CD14-positive monocyte (primary cell): ENCODE measurements at regions not wholly inside any gene's neighbourhood (a gene's known extent, or its start where the extent isn't known, plus 50 kb on each side); places are given as distances from the start of the nearest gene placed in this dataset.

Experiments
- DNase-seq, 3 donors: peaks; one replicate each; pipeline ENCODE4 v3.0.0-alpha.2; 2011 to 2022
- H2AFZ ChIP-seq: 2 replicates; pipeline ENCODE4 v1.6.0; 2012; ENCODE audit warnings: mild to moderate bottlenecking, low read depth, low read length, inconsistent platforms; ENCODE audit not compliant: insufficient read depth, poor library complexity, severe bottlenecking
- H3K27ac ChIP-seq, 2 donors: 1 replicate in 1 of 2; 2 replicates in 1 of 2; pipeline ENCODE4 v1.5.1; 2012 to 2013; ENCODE audit warnings: low read length in 2 of 2, control low read depth in 1 of 2, inconsistent platforms in 1 of 2, low read depth in 1 of 2, mild to moderate bottlenecking in 1 of 2
- H3K27me3 ChIP-seq, 2 donors: one replicate each; pipeline versions ENCODE4 v1.6.0 to v1.6.1; 2011 to 2013; ENCODE audit warnings: low read length in 2 of 2; ENCODE audit not compliant: control insufficient read depth in 2 of 2, insufficient read depth in 2 of 2
- H3K36me3 ChIP-seq, 2 donors: replicated peaks in 1 of 2; 1 replicate in 1 of 2; 2 replicates in 1 of 2; pipeline versions ENCODE4 v1.5.1 to v1.6.1; 2012 to 2013; ENCODE audit warnings: low read length in 2 of 2, control low read depth in 1 of 2, inconsistent platforms in 1 of 2, mild to moderate bottlenecking in 1 of 2; ENCODE audit not compliant: insufficient read depth in 2 of 2, control insufficient read depth in 1 of 2
- H3K4me1 ChIP-seq, 2 donors: 1 replicate in 1 of 2; 2 replicates in 1 of 2; pipeline versions ENCODE4 v1.5.1 to v1.6.1; 2012 to 2013; ENCODE audit warnings: low read length in 2 of 2, control low read depth in 1 of 2, inconsistent platforms in 1 of 2, mild to moderate bottlenecking in 1 of 2, moderate library complexity in 1 of 2; ENCODE audit not compliant: insufficient read depth in 2 of 2, control insufficient read depth in 1 of 2
- H3K4me2 ChIP-seq: replicated peaks from 2 replicates; pipeline ENCODE3; 2012; ENCODE audit warnings: low read length, moderate library complexity, mild to moderate bottlenecking; ENCODE audit not compliant: poor library complexity, severe bottlenecking; ENCODE audit errors: extremely low read depth
- H3K4me3 ChIP-seq, 3 experiments: fragments of 200-600 bp in 1 of 3; sonication (generic) in 1 of 3; replicated peaks in 1 of 3; 1 replicate in 2 of 3; 2 replicates in 1 of 3; pipeline ENCODE4 v1.5.1; 2011 to 2013; ENCODE audit warnings: low read length in 3 of 3, mild to moderate bottlenecking in 3 of 3, control low read depth in 2 of 3, low read depth in 2 of 3, inconsistent platforms in 1 of 3, moderate library complexity in 1 of 3
- H3K79me2 ChIP-seq: 2 replicates; pipeline ENCODE4 v1.6.0; 2012; ENCODE audit warnings: mild to moderate bottlenecking, control low read depth, inconsistent platforms, low read length, moderate library complexity; ENCODE audit not compliant: insufficient read depth
- H3K9ac ChIP-seq: 2 replicates; pipeline ENCODE4 v1.6.0; 2017; ENCODE audit warnings: low read length, mild to moderate bottlenecking; ENCODE audit not compliant: insufficient read depth, poor library complexity, severe bottlenecking
- H3K9me3 ChIP-seq, 2 donors: replicated peaks in 1 of 2; 1 replicate in 1 of 2; 2 replicates in 1 of 2; pipeline versions ENCODE4 v1.5.1 to v1.6.1; 2012 to 2013; ENCODE audit warnings: low read length in 2 of 2, control low read depth in 1 of 2; ENCODE audit not compliant: control insufficient read depth in 1 of 2, insufficient read depth in 1 of 2
- H4K20me1 ChIP-seq: 2 replicates; pipeline ENCODE4 v1.6.0; 2012; ENCODE audit warnings: mild to moderate bottlenecking, low read length, control low read depth, moderate library complexity; ENCODE audit not compliant: insufficient read depth
- H3K27ac Mint-ChIP-seq, 7 donors: one replicate each; pipeline ENCODE4 v1.8.0; 2020; ENCODE audit warnings: mild to moderate bottlenecking in 7 of 7, mixed read lengths in 7 of 7, moderate library complexity in 6 of 7, inconsistent platforms in 2 of 7
- H3K27me3 Mint-ChIP-seq, 3 donors: one replicate each; pipeline ENCODE4 v1.8.0; 2021 to 2022; ENCODE audit warnings: low read depth in 3 of 3, mild to moderate bottlenecking in 3 of 3, mixed read lengths in 3 of 3, moderate library complexity in 3 of 3, inconsistent platforms in 1 of 3
- H3K36me3 Mint-ChIP-seq, 2 donors: one replicate each; pipeline ENCODE4 v1.8.0; 2020; ENCODE audit warnings: mixed read lengths in 2 of 2, inconsistent platforms in 1 of 2, mild to moderate bottlenecking in 1 of 2
- H3K4me1 Mint-ChIP-seq: one replicate; pipeline ENCODE4 v1.8.0; 2020; ENCODE audit warnings: mild to moderate bottlenecking, mixed read lengths
- H3K4me3 Mint-ChIP-seq, 2 donors: one replicate each; pipeline ENCODE4 v1.8.0; 2020; ENCODE audit warnings: mild to moderate bottlenecking in 2 of 2, mixed read lengths in 2 of 2, moderate library complexity in 1 of 2
- H3K9me3 Mint-ChIP-seq, 7 donors: one replicate each; pipeline ENCODE4 v1.8.0; 2020 to 2022; ENCODE audit warnings: mixed read lengths in 7 of 7, mild to moderate bottlenecking in 6 of 7, moderate library complexity in 6 of 7, inconsistent platforms in 2 of 7
- CTCF ChIP-seq: fragments of 200-600 bp; IDR thresholded peaks from one replicate; pipeline ENCODE4 v1.8.0; 2022; ENCODE audit warnings: antibody characterized with exemption, mild to moderate bottlenecking
- WGBS: methylation state at CpG from one replicate; pipeline ENCODE4 v1.1.5; 2013; ENCODE audit warnings: missing lambda C conversion rate; ENCODE audit not compliant: insufficient coverage; 5-methylcytosine and 5-hydroxymethylcytosine counted together
- intact Hi-C, 2 donors: fragments of 100-400 bp; cut with micrococcal nuclease; formaldehyde crosslinking; loops; one replicate each; pipeline versions ENCODE4 v1.15.0 to v1.15.1; 2023

GRCh38 chr22:48358886-48359612, 1468.6 kb downstream of the BRD1 start:
- DNase-seq, result no peak
- Mint-ChIP-seq H3K9me3 (peaks cover 0 to 2% (median 0%) of the 10 kb centered on the region in 7 donors), H3K4me3 (no peak overlapping the region), H3K27ac (no peak overlapping the region), H3K4me1 (no peaks in the 10 kb centered on the region), H3K27me3 (peaks cover 0 to 2% (median 2%) of the 10 kb centered on the region in 3 donors), H3K36me3 (no peaks in the 10 kb centered on the region)
- Histone ChIP-seq H3K79me2 (no peaks in the 10 kb centered on the region), H3K9ac (no peak overlapping the region), H3K4me1 (no peaks in the 10 kb centered on the region), H3K36me3 (no peaks in the 10 kb centered on the region), H3K27ac (no peak overlapping the region), H3K4me2 (no peak overlapping the region), H3K9me3 (peaks cover 0 to 5% of the 10 kb centered on the region in 2 donors), H3K4me3 (no peak overlapping the region), H4K20me1 (no peaks in the 10 kb centered on the region), H3K27me3 (no peaks in the 10 kb centered on the region), H2AFZ (no peak overlapping the region)
- TF ChIP-seq CTCF, result no peak
- intact Hi-C loops, result no loop called here
- WGBS, result 97% methylated on average over 12 of the region's 18 CpGs

- no peak for TF ChIP-seq CTCF
- Mint-ChIP-seq H3K27me3 (peaks cover 2 to 3% (median 2%) of the 10 kb centered on the region in 3 donors), H3K4me3 (no peak overlapping the region), H3K27ac (no peak overlapping the region), H3K9me3 (peaks cover 0 to 2% (median 0%) of the 10 kb centered on the region in 7 donors), H3K4me1 (no peaks in the 10 kb centered on the region), H3K36me3 (no peaks in the 10 kb centered on the region)
- no peak overlapping the region for H3K4me3 ChIP-seq
- 85% methylated on average over 6 of the region's 7 CpGs for WGBS
- H3K4me1 ChIP-seq, result no peaks in the 10 kb centered on the region
- H2AFZ ChIP-seq, result no peak overlapping the region
- H3K4me2 ChIP-seq, result no peak overlapping the region
- no peak overlapping the region for H3K9ac ChIP-seq
- DNase-seq, result no peak
- intact Hi-C loops, result no loop called here
- no peaks in the 10 kb centered on the region for H3K27me3 ChIP-seq
- no peaks in the 10 kb centered on the region for H3K36me3 ChIP-seq
- H3K27ac ChIP-seq, result no peak overlapping the region
- H3K79me2 ChIP-seq, result no peaks in the 10 kb centered on the region
- H3K9me3 ChIP-seq, result peaks cover 0 to 5% of the 10 kb centered on the region in 2 donors
- H4K20me1 ChIP-seq, result no peaks in the 10 kb centered on the region
Measured at GRCh38 chr22:48357961-48358360, 1469.7 kb downstream of the BRD1 start.
